ENCODE measurements at regions not wholly inside any gene's neighbourhood (a gene's known extent, or its start where the extent isn't known, plus 50 kb on each side); places are given as distances from the start of the nearest gene placed in this dataset.

DNA sequence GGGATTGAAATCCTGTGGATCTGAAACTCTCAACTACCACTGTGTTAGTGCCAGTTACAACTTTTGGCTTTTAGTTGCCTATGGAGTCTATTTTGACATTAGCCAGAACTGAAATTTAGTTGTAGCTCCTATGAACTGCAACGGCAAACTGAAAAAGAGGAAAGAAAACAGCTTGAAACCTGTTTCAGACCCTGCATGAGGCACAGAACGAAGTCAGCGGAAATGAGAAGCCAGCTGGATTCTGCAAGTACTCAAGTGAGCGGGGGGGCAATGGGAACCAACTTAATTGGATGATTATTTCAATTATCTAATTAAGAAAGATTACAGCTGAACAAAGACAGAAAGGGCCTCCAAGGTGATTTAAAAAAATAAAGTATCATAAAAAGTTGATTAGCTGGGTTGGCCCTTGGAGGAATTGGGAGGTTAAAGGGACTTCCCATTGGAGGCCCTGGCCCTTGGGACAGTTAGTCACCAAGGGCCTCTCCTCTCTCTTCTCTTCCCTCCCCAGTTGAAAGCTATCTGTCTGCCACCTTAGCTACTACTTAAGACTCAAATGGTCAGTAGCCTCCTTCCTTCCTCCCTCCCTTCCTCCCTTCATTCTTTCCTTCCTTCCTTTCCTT is 352.1 kb downstream of the SHQ1 start:
- 100% methylated on average over 2 of the region's 4 CpGs for WGBS (ENCODE audit: insufficient coverage, low lambda C conversion rate)
- Histone ChIP-seq H3K9me3 (ENCODE audit: control insufficient read depth, low read depth, low read length) (peaks cover 4% of the 10 kb centered on the region), H3K27ac (ENCODE audit: low read length) (no peak overlapping the region), H3K36me3 (ENCODE audit: control insufficient read depth, insufficient read depth, low read length) (no peaks in the 10 kb centered on the region), H3K4me3 (ENCODE audit: low read length) (no peak overlapping the region), H3K27me3 (ENCODE audit: control insufficient read depth, insufficient read depth, low read length) (no peaks in the 10 kb centered on the region), H3K4me1 (ENCODE audit: control insufficient read depth, insufficient read depth, low read length) (no peaks in the 10 kb centered on the region)
- no peak for DNase-seq

DNA sequence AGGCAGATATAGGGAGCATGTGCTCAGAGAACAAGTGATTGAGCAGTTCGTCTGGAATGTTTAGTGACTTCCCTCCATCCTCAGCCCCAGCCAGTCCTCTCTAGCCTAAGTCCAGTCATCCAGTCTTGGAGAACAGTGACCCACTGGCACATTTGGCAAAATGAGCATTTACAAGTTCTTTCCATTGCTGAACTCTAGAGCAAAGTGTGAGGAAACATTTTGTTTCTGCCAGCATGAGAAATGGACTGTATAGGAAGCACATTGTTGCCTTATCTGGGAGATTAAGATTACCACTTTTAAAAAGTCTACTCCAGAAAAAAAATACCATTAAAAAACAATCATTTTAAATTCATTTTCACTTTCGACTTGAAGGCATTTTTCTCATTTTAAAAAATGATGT is 353.6 kb downstream of the SHQ1 start:
- Histone ChIP-seq H3K27me3 (ENCODE audit: control insufficient read depth, insufficient read depth, low read length) (no peaks in the 10 kb centered on the region), H3K9me3 (ENCODE audit: control insufficient read depth, low read depth, low read length) (peaks cover 4% of the 10 kb centered on the region), H3K36me3 (ENCODE audit: control insufficient read depth, insufficient read depth, low read length) (no peaks in the 10 kb centered on the region), H3K4me3 (ENCODE audit: low read length) (no peak overlapping the region), H3K4me1 (ENCODE audit: control insufficient read depth, insufficient read depth, low read length) (no peaks in the 10 kb centered on the region), H3K27ac (ENCODE audit: low read length) (no peak overlapping the region)
- WGBS (ENCODE audit: insufficient coverage, low lambda C conversion rate): 78% methylated on average over 1 of the region's 2 CpGs
- DNase-seq: no peak

DNA sequence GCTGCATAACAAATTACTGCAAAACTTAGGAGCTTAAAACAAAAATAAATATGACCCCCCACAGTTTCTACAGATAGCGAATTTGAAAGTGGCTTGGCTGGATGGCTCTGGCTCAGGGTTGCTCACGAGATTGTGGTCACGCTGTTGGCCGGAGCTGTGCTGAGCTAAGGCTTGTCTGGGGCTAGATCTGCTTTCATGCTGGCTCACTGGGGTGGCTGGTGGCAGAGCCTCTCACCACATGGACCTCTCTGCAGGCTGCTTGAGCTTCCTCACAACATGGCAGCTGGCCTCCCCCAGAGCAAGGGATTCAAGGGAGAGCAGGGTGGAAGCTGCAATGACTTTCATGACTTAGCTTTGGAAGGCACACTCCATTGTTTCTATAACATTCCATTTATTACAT is 354.1 kb downstream of the SHQ1 start:
- no peak overlapping the region for H3K4me3 ChIP-seq (ENCODE audit: low read length)
- no peak for DNase-seq
- peaks cover 4% of the 10 kb centered on the region for H3K9me3 ChIP-seq (ENCODE audit: control insufficient read depth, low read depth, low read length)
- WGBS (ENCODE audit: insufficient coverage, low lambda C conversion rate): no CpG with 5 or more reads among the region's 4 CpGs
- H3K36me3 ChIP-seq (ENCODE audit: control insufficient read depth, insufficient read depth, low read length): no peaks in the 10 kb centered on the region
- no peaks in the 10 kb centered on the region for H3K27me3 ChIP-seq (ENCODE audit: control insufficient read depth, insufficient read depth, low read length)
- no peaks in the 10 kb centered on the region for H3K4me1 ChIP-seq (ENCODE audit: control insufficient read depth, insufficient read depth, low read length)
- H3K27ac ChIP-seq (ENCODE audit: low read length): no peak overlapping the region

DNA sequence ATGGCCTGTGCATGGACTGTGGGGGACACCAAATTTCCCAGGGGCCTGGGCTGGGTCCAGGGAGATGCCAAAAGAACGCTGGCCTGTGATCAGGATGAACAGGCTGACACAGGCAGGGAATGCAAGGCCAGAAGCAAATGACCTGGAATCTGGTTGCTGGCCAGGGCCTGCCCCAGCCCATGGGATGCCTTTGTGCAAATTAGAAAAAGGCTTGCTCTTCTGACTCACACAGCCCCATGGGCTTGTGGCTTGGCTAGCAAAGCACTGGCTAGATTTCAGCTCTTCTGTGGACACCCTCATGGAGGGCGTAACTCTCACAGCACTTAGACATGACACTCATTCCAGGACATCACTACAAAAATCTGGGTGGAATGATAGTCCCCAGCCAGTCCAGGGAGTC is 356.0 kb downstream of the SHQ1 start:
- Histone ChIP-seq H3K4me1 (ENCODE audit: control insufficient read depth, insufficient read depth, low read length) (no peaks in the 10 kb centered on the region), H3K27ac (ENCODE audit: low read length) (no peak overlapping the region), H3K4me3 (ENCODE audit: low read length) (no peak overlapping the region), H3K9me3 (ENCODE audit: control insufficient read depth, low read depth, low read length) (peaks cover 4% of the 10 kb centered on the region), H3K27me3 (ENCODE audit: control insufficient read depth, insufficient read depth, low read length) (no peaks in the 10 kb centered on the region), H3K36me3 (ENCODE audit: control insufficient read depth, insufficient read depth, low read length) (no peaks in the 10 kb centered on the region)
- DNase-seq: no peak
- WGBS (ENCODE audit: insufficient coverage, low lambda C conversion rate): no CpG with 5 or more reads among the region's 2 CpGs

DNA sequence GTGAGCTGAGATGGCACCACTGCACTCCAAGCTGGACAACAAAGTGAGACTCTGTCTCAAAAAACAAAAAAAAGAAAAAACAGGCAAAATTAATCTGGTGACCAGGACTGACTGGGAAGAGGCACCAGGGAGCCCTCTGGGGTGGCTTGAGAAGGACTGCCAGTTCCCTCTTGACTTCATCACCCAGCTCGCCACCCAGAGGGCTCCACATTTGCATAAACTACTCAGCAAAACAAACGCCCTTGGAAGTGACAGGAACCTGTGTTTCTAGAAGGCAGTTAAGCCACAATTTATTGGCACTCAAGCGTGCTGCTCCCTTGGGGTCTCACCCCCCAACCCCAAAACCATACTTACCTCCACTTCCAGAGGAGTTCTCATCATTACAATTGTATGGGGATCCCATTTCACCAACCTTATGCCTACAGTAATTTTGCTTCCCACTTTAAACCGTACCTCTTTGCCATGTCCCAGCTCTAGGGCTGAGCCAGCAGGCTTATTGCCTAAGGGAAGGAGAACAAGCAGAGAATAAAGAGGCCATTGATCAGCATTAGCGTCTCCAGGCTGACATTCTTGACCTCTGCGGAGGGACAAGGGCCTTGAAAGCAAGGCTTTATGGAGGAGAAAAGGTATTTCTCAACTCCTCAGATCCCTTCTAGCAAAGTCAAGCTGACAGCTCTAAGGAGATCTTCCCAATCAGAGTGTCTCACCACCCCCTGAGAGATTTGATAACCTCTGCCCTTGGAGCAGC is 357.4 kb downstream of the SHQ1 start:
- H3K27ac ChIP-seq (ENCODE audit: low read length): no peak overlapping the region
- peaks cover 4% of the 10 kb centered on the region for H3K9me3 ChIP-seq (ENCODE audit: control insufficient read depth, low read depth, low read length)
- no peaks in the 10 kb centered on the region for H3K36me3 ChIP-seq (ENCODE audit: control insufficient read depth, insufficient read depth, low read length)
- no peak for DNase-seq
- WGBS (ENCODE audit: insufficient coverage, low lambda C conversion rate): no CpG with 5 or more reads among the region's 6 CpGs
- H3K27me3 ChIP-seq (ENCODE audit: control insufficient read depth, insufficient read depth, low read length): no peaks in the 10 kb centered on the region
- H3K4me1 ChIP-seq (ENCODE audit: control insufficient read depth, insufficient read depth, low read length): no peaks in the 10 kb centered on the region
- no peak overlapping the region for H3K4me3 ChIP-seq (ENCODE audit: low read length)

DNA sequence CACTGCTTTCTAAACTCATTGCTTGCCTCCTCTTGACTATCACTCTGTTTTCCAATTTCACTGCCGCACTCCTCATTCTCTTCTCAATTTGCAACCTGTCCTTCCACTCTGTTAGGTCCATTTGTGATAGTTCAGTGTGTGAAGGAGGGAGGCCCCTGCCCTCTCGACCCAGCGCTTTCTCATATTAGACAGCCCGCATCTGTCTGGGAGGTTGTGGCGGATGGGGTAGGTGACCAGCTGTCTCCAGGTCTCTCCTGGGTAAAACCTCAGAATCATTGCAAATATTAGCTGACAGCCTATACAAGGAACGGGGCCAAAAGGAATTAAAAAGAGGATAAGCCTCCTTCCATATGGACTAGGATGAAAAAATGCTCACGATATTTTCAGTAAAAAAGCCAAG is 358.3 kb downstream of the SHQ1 start:
- H3K36me3 ChIP-seq (ENCODE audit: control insufficient read depth, insufficient read depth, low read length): no peaks in the 10 kb centered on the region
- 96% methylated on average over 3 of the region's 7 CpGs for WGBS (ENCODE audit: insufficient coverage, low lambda C conversion rate)
- H3K4me1 ChIP-seq (ENCODE audit: control insufficient read depth, insufficient read depth, low read length): no peaks in the 10 kb centered on the region
- DNase-seq: no peak
- H3K9me3 ChIP-seq (ENCODE audit: control insufficient read depth, low read depth, low read length): peaks cover 4% of the 10 kb centered on the region
- no peaks in the 10 kb centered on the region for H3K27me3 ChIP-seq (ENCODE audit: control insufficient read depth, insufficient read depth, low read length)
- H3K4me3 ChIP-seq (ENCODE audit: low read length): no peak overlapping the region
- no peak overlapping the region for H3K27ac ChIP-seq (ENCODE audit: low read length)

DNA sequence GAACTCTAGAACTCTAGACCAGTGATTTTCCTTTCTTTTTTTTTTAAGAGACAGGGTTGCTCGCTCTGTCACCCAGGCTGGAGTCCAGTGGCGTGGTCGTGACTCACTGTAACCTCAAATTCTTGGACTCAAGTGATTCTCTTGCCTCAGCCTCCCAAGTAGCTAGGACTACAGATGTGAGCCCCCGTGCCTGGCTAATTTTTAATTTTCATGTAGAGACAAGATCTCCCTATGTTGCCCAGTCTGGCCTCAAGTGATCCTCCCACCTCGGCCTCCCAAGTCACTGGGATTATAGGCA is 359.6 kb downstream of the SHQ1 start:
- no CpG with 5 or more reads among the region's 5 CpGs for WGBS (ENCODE audit: insufficient coverage, low lambda C conversion rate)
- H3K9me3 ChIP-seq (ENCODE audit: control insufficient read depth, low read depth, low read length): no peaks in the 10 kb centered on the region
- no peak overlapping the region for H3K4me3 ChIP-seq (ENCODE audit: low read length)
- H3K4me1 ChIP-seq (ENCODE audit: control insufficient read depth, insufficient read depth, low read length): no peaks in the 10 kb centered on the region
- no peak for DNase-seq
- H3K36me3 ChIP-seq (ENCODE audit: control insufficient read depth, insufficient read depth, low read length): no peaks in the 10 kb centered on the region
- no peaks in the 10 kb centered on the region for H3K27me3 ChIP-seq (ENCODE audit: control insufficient read depth, insufficient read depth, low read length)
- H3K27ac ChIP-seq (ENCODE audit: low read length): no peak overlapping the region

DNA sequence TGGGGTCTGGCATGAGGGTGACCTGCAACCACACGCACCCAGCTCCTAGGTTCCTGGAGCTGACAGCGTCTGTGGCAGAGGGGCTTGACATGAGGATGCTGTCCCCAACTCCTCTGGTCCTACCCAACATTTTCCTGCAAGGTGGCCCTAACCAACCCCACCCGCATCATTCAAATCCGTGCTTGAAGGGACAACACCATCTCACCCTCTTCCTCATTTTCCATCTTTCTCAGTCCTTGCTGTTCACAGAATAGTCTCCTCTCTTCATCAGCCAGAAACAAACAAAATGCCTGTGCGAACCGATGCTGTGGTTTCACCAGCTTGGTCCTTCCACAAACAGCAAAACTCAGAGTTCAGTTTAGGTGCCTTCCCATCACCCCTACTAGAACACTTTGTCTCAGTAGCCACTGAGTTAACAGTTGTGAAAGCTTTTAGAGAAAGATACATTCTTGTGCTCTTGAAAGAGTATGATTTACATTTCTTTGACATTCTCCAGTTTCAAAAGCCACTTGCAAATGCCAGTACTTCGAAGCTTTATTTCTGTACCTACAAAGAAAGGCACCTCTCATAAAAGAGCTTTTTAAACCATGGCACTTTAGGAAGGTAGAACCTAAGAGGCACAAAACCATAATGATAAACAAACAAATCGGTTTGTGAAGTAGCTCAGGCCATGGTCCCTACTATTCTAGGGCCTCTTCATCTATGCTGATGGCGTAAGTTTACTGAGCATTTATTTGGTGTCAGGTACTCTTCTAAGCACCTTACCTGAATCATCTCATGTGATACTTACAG is 360.1 kb downstream of the SHQ1 start:
- Histone ChIP-seq H3K36me3 (ENCODE audit: control insufficient read depth, insufficient read depth, low read length) (no peaks in the 10 kb centered on the region), H3K27ac (ENCODE audit: low read length) (no peak overlapping the region), H3K4me3 (ENCODE audit: low read length) (no peak overlapping the region), H3K27me3 (ENCODE audit: control insufficient read depth, insufficient read depth, low read length) (no peaks in the 10 kb centered on the region), H3K4me1 (ENCODE audit: control insufficient read depth, insufficient read depth, low read length) (no peaks in the 10 kb centered on the region), H3K9me3 (ENCODE audit: control insufficient read depth, low read depth, low read length) (no peaks in the 10 kb centered on the region)
- 83% methylated on average over 1 of the region's 9 CpGs for WGBS (ENCODE audit: insufficient coverage, low lambda C conversion rate)
- DNase-seq: no peak

DNA sequence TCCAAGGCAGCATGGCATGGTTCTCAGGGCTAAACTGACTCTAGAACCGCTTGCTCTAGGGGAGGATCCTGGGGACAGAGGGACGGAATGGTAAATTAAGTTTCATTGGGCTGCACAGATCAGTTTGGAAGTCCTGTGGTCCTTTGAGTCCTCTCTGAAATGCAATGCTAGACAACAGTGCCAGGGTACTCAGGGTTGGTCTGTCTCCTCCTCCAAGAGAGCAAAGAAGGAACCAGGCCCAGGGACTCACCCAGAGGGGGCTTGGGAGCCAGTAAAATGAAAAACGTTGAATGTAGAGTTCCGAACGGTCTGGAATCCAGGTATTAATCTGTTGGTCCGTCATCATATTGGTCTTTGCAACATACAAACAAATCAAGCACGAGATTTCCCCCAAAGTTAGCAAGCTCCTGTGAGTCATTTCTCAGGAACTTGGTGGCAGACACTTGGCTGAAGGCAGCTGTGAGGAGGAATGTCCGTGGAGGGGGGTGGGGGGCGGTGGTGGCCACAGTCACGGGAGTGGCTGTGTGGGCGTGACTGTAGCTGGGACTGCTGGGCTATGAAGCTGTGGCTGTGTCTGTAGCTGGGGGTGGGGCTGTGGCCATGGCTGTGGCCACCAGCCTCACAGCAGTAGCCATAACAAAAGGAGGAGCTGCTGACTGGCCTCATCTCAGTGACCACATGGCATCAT is 361.0 kb downstream of the SHQ1 start:
- Histone ChIP-seq H3K27me3 (ENCODE audit: control insufficient read depth, insufficient read depth, low read length) (no peaks in the 10 kb centered on the region), H3K27ac (ENCODE audit: low read length) (no peak overlapping the region), H3K4me3 (ENCODE audit: low read length) (no peak overlapping the region), H3K4me1 (ENCODE audit: control insufficient read depth, insufficient read depth, low read length) (peaks cover 6% of the 10 kb centered on the region), H3K36me3 (ENCODE audit: control insufficient read depth, insufficient read depth, low read length) (no peaks in the 10 kb centered on the region), H3K9me3 (ENCODE audit: control insufficient read depth, low read depth, low read length) (no peaks in the 10 kb centered on the region)
- WGBS (ENCODE audit: insufficient coverage, low lambda C conversion rate): no CpG with 5 or more reads among the region's 11 CpGs
- peak; percentile 4 to 19 for DNase-seq

DNA sequence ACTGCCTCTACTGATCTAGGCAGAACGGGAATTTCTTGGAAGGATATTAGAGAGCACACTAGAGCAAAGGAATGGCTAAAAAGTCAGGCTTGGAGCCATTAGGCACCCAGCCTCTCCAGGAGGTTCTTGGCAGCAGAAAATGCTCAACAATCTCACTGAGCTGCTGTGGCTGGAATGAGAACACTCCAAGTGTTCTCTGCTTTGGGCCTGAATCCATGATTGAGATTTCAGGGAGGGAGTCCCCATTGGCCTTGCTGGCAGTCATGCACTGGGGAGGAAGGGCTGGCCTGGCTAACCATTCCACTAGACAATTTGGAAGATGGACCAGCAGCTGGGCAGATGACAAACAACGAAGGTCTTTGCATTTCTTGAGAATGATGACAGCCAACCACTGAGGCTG is 362.6 kb downstream of the SHQ1 start:
- Histone ChIP-seq H3K36me3 (ENCODE audit: control insufficient read depth, insufficient read depth, low read length) (no peaks in the 10 kb centered on the region), H3K9me3 (ENCODE audit: control insufficient read depth, low read depth, low read length) (no peaks in the 10 kb centered on the region), H3K27ac (ENCODE audit: low read length) (no peak overlapping the region), H3K4me3 (ENCODE audit: low read length) (no peak overlapping the region), H3K4me1 (ENCODE audit: control insufficient read depth, insufficient read depth, low read length) (peaks cover 6% of the 10 kb centered on the region), H3K27me3 (ENCODE audit: control insufficient read depth, insufficient read depth, low read length) (no peaks in the 10 kb centered on the region)
- WGBS (ENCODE audit: insufficient coverage, low lambda C conversion rate): no CpG with 5 or more reads among the region's 2 CpGs
- DNase-seq: no peak
